ENCODE measurements at regions not wholly inside any gene's neighbourhood (a gene's known extent, or its start where the extent isn't known, plus 50 kb on each side); places are given as distances from the start of the nearest gene placed in this dataset.

GRCh38 chr1:219755234-219755633 lies 142.3 kb upstream of the ZC3H11B start:
- TF ChIP-seq FOS (IDR thresholded peaks at IDR 0.05; ENCODE audit: low read depth, low read length) (no peak), USF2 (IDR thresholded peaks at IDR 0.05; ENCODE audit: low read depth, low read length) (no peak), POLR2A (IDR thresholded peaks at IDR 0.05; ENCODE audit: low read depth, low read length) (no peak), NFE2L2 (IDR thresholded peaks at IDR 0.05; ENCODE audit: low read depth, low read length) (no peak), MAZ (IDR thresholded peaks at IDR 0.05; ENCODE audit: borderline replicate concordance, low read depth, low read length) (no peak)
- H3K4me1 ChIP-seq (ENCODE audit: control insufficient read depth, insufficient read depth, low read length): no peaks in the 10 kb centered on the region
- in situ Hi-C loops (cut with MboI; ENCODE audit: low sequenced_read_pairs) (no loop called here), intact Hi-C loops (cut with micrococcal nuclease) (no loop called here), dilution Hi-C loops (cut with HindIII; ENCODE audit: low sequenced_read_pairs, unreplicated experiment) (no loop called here)
- H2BK5ac ChIP-seq (ENCODE audit: low read depth, low read length, poor library complexity, severe bottlenecking): no peak overlapping the region
- no peak overlapping the region for H3K56ac ChIP-seq (ENCODE audit: extremely low read depth, insufficient read depth, low read length)
- H3K9me1 ChIP-seq (ENCODE audit: insufficient read depth, low read length): no peaks in the 10 kb centered on the region
- H3K27ac ChIP-seq (ENCODE audit: insufficient read depth, low read length): no peak overlapping the region
- H4K5ac ChIP-seq (ENCODE audit: low read depth, low read length): no peak overlapping the region
- H2AFZ ChIP-seq (replicated peaks; ENCODE audit: low read length, poor library complexity): no peak overlapping the region
- no peak overlapping the region for H2AK9ac ChIP-seq (replicated peaks; ENCODE audit: low read depth, low read length, poor library complexity)
- H4K8ac ChIP-seq (ENCODE audit: low read depth in 2 of 2, low read length in 2 of 2): no peak overlapping the region
- DNase-seq: no peak
- no peak for ATAC-seq (ENCODE audit: low read depth)
- no peak overlapping the region for H2AK5ac ChIP-seq (ENCODE audit: low read depth, low read length)
- H3K9me3 ChIP-seq (ENCODE audit: control insufficient read depth, insufficient read depth, low read length): no peaks in the 10 kb centered on the region
- no peak overlapping the region for H3K4me2 ChIP-seq (ENCODE audit: low read depth, low read length)
- no peak overlapping the region for H3K4me3 ChIP-seq (ENCODE audit: insufficient read depth, low read depth, low read length)
- H2BK20ac ChIP-seq (ENCODE audit: low read depth, low read length): no peak overlapping the region
- H3K27me3 ChIP-seq (ENCODE audit: control insufficient read depth, insufficient read depth, low read length): no peaks in the 10 kb centered on the region
- H3K36me3 ChIP-seq (ENCODE audit: control insufficient read depth, insufficient read depth, low read length): no peaks in the 10 kb centered on the region
- H2BK15ac ChIP-seq (ENCODE audit: low read depth, low read length): no peak overlapping the region
- CTCF ChIA-PET: no interaction called here
- no peaks in the 10 kb centered on the region for H3K79me1 ChIP-seq (ENCODE audit: low read depth in 1 of 2, low read length in 2 of 2)
- no peak overlapping the region for H3K14ac ChIP-seq (replicated peaks; ENCODE audit: low read depth, low read length)
- H3K9ac ChIP-seq (ENCODE audit: low read depth, low read length): no peak overlapping the region
- no peak overlapping the region for H3K18ac ChIP-seq (ENCODE audit: low read depth, low read length)
- H4K20me1 ChIP-seq (ENCODE audit: insufficient read depth, low read length): no peaks in the 10 kb centered on the region
- no TSS peak for BruUV-seq (replicated peaks)
- POLR2A ChIA-PET (ENCODE audit: unreplicated experiment): no interaction called here
- no peak overlapping the region for H3K23ac ChIP-seq (ENCODE audit: low read depth, low read length)
- no CpG with 5 or more reads among the region's 3 CpGs for WGBS, 2 experiments (ENCODE audit: extremely low coverage in 2 of 2, insufficient read length in 1 of 2)
- no peak overlapping the region for H4K91ac ChIP-seq (ENCODE audit: insufficient read depth, low read depth, low read length)
- H2BK120ac ChIP-seq (ENCODE audit: low read depth, low read length): no peak overlapping the region
- no peak overlapping the region for H3K4ac ChIP-seq (ENCODE audit: low read depth, low read length)
